HEK293 (cell line): ENCODE measurements at regions not wholly inside any gene's neighbourhood (a gene's known extent, or its start where the extent isn't known, plus 50 kb on each side); places are given as distances from the start of the nearest gene placed in this dataset.
"Not testable (repeated sequence)": the region's sequence is repeated elsewhere in the genome, so short reads cannot be mapped to it uniquely, and the experiment has no call there.

Experiments used
- CTCF ChIA-PET: fragments of 350-600 bp; formaldehyde crosslinking; extraction: SDS; loops from one replicate; lab custom pipeline; 2021; ENCODE audit warnings: antibody characterized with exemption; lab: Yijun Ruan, JAX
- POLR2A ChIA-PET: fragments of 300-600 bp; formaldehyde crosslinking; extraction: SDS; loops from one replicate; lab custom pipeline; 2020; ENCODE audit warnings: antibody characterized with exemption, inconsistent platforms; lab: Yijun Ruan, JAX
- H3K27ac ChIP-seq: fragments of 200-500 bp; sonication (Bioruptor generic); 2 replicates; pipeline ENCODE4 v1.5.1; 2014; ENCODE audit warnings: low read depth, low read length, control low read depth, inconsistent platforms; ENCODE audit errors: extremely low read depth
- H3K36me3 ChIP-seq, 2 experiments: fragments of 200-500 bp in 1 of 2; sonication (Bioruptor generic) in 1 of 2; 1 replicate in 1 of 2; 2 replicates in 1 of 2; pipeline ENCODE4 v1.5.1; 2014 to 2017; ENCODE audit warnings: inconsistent platforms in 2 of 2, low read length in 2 of 2; ENCODE audit not compliant: control insufficient read depth in 2 of 2, insufficient read depth in 1 of 2
- H3K4me1 ChIP-seq: fragments of 200-500 bp; sonication (Bioruptor generic); 2 replicates; pipeline ENCODE4 v1.5.1; 2014; ENCODE audit warnings: mild to moderate bottlenecking, low read length, inconsistent platforms; ENCODE audit not compliant: control insufficient read depth, insufficient read depth
- H3K4me3 ChIP-seq: 2 replicates; pipeline ENCODE4 v1.5.1; 2011; ENCODE audit warnings: low read depth, mild to moderate bottlenecking, control low read depth, low read length, moderate library complexity
- H3K9me3 ChIP-seq: fragments of 200-500 bp; sonication (Bioruptor generic); 2 replicates; pipeline ENCODE4 v1.5.1; 2014; ENCODE audit warnings: low read depth, low read length, inconsistent platforms; ENCODE audit not compliant: control insufficient read depth, insufficient read depth
- FEZF1 ChIP-seq: fragments of 450-650 bp; formaldehyde crosslinking; IDR thresholded peaks from 2 replicates; pipeline ENCODE4 v1.5.1; 2016; ENCODE audit warnings: missing biosample characterization, missing genetic modification characterization
- GFI1B ChIP-seq: fragments of 450-650 bp; formaldehyde crosslinking; IDR thresholded peaks from 2 replicates; pipeline ENCODE4 v1.5.1; 2016; ENCODE audit warnings: missing biosample characterization, missing genetic modification characterization
- HOXD13 ChIP-seq: sonication (generic); formaldehyde crosslinking; IDR thresholded peaks from 2 replicates; pipeline ENCODE4 v1.8.0; 2022; ENCODE audit warnings: missing genetic modification reagents, borderline replicate concordance
- KLF10 ChIP-seq: fragments of 450-650 bp; IDR thresholded peaks from 2 replicates; pipeline ENCODE4 v1.5.1; 2018; ENCODE audit warnings: missing biosample characterization, mild to moderate bottlenecking, missing genetic modification characterization
- YY1 ChIP-seq: fragments of 450-650 bp; formaldehyde crosslinking; IDR thresholded peaks from 2 replicates; pipeline ENCODE4 v1.5.1; 2018; ENCODE audit warnings: missing biosample characterization, missing genetic modification characterization
- ZBTB48 ChIP-seq: fragments of 450-650 bp; formaldehyde crosslinking; IDR thresholded peaks from 2 replicates; pipeline ENCODE4 v1.5.1; 2016; ENCODE audit warnings: missing biosample characterization, missing genetic modification characterization
- ZFP41 ChIP-seq: fragments of 450-650 bp; formaldehyde crosslinking; IDR thresholded peaks from 2 replicates; pipeline ENCODE4 v1.5.1; 2016; ENCODE audit warnings: missing biosample characterization, missing genetic modification characterization, borderline replicate concordance
- ZNF16 ChIP-seq: fragments of 450-650 bp; formaldehyde crosslinking; IDR thresholded peaks from 2 replicates; pipeline ENCODE4 v1.5.1; 2016; ENCODE audit warnings: low read depth, missing biosample characterization, missing genetic modification characterization
- ZNF221 ChIP-seq: fragments of 450-650 bp; formaldehyde crosslinking; IDR thresholded peaks from 2 replicates; pipeline ENCODE4 v1.5.1; 2017; ENCODE audit warnings: missing biosample characterization, missing genetic modification characterization, borderline replicate concordance
- ZNF324 ChIP-seq: fragments of 450-650 bp; formaldehyde crosslinking; IDR thresholded peaks from 2 replicates; pipeline ENCODE4 v1.5.1; 2016; ENCODE audit warnings: missing biosample characterization, missing genetic modification characterization
- ZNF416 ChIP-seq: fragments of 450-650 bp; formaldehyde crosslinking; IDR thresholded peaks from 2 replicates; pipeline ENCODE4 v1.5.1; 2016; ENCODE audit warnings: missing biosample characterization, missing genetic modification characterization
- ZNF549 ChIP-seq: fragments of 450-650 bp; IDR thresholded peaks from 2 replicates; pipeline ENCODE4 v1.5.1; 2018; ENCODE audit warnings: missing biosample characterization, missing genetic modification characterization, mild to moderate bottlenecking, inconsistent platforms, moderate library complexity
- ZNF555 ChIP-seq: fragments of 450-650 bp; formaldehyde crosslinking; conservative IDR thresholded peaks from 2 replicates; pipeline ENCODE4 v1.5.1; 2017; ENCODE audit warnings: missing biosample characterization, mild to moderate bottlenecking, missing genetic modification characterization, inconsistent platforms
- ZNF571 ChIP-seq: fragments of 450-650 bp; formaldehyde crosslinking; IDR thresholded peaks from 2 replicates; pipeline ENCODE4 v1.5.0; 2017; ENCODE audit warnings: missing biosample characterization, missing genetic modification characterization
- ZNF610 ChIP-seq: fragments of 450-650 bp; formaldehyde crosslinking; IDR thresholded peaks from 2 replicates; pipeline ENCODE4 v1.5.1; 2016; ENCODE audit warnings: missing biosample characterization, missing genetic modification characterization, borderline replicate concordance
- ZNF626 ChIP-seq: fragments of 450-650 bp; sonication (Bioruptor Pico); formaldehyde crosslinking; IDR thresholded peaks from 2 replicates; pipeline ENCODE4 v1.5.1; 2018; ENCODE audit warnings: missing biosample characterization, missing genetic modification characterization, inconsistent platforms
- ZNF654 ChIP-seq: fragments of 450-650 bp; formaldehyde crosslinking; IDR thresholded peaks from 2 replicates; pipeline ENCODE4 v1.5.1; 2016; ENCODE audit warnings: low read depth, missing biosample characterization, missing genetic modification characterization
- ZNF664 ChIP-seq: fragments of 450-650 bp; formaldehyde crosslinking; IDR thresholded peaks from 2 replicates; pipeline ENCODE4 v1.5.1; 2016; ENCODE audit warnings: missing biosample characterization, missing genetic modification characterization
- ZNF677 ChIP-seq: fragments of 450-650 bp; IDR thresholded peaks from 2 replicates; pipeline ENCODE4 v1.5.0; 2018; ENCODE audit warnings: missing biosample characterization, mild to moderate bottlenecking, missing genetic modification characterization, moderate library complexity
- ZNF704 ChIP-seq: fragments of 450-650 bp; formaldehyde crosslinking; IDR thresholded peaks from 2 replicates; pipeline ENCODE4 v1.5.1; 2016; ENCODE audit warnings: missing biosample characterization, missing genetic modification characterization
- ZNF837 ChIP-seq: fragments of 450-650 bp; formaldehyde crosslinking; IDR thresholded peaks from 2 replicates; pipeline ENCODE4 v1.5.1; 2016; ENCODE audit warnings: missing biosample characterization, missing genetic modification characterization
- ZSCAN30 ChIP-seq: fragments of 450-650 bp; IDR thresholded peaks from 2 replicates; pipeline ENCODE4 v1.5.1; 2018; ENCODE audit warnings: missing biosample characterization, mild to moderate bottlenecking, missing genetic modification characterization, moderate library complexity
- ZXDB ChIP-seq: fragments of 450-650 bp; formaldehyde crosslinking; IDR thresholded peaks from 2 replicates; pipeline ENCODE4 v1.5.1; 2016; ENCODE audit warnings: missing biosample characterization, missing genetic modification characterization

- TF ChIP-seq HOXD13 (CRISPR knock-in tag), result no peak
- TF ChIP-seq, all 188 proteins: peak for 0
Measured at GRCh38 chr4:103397541-103397940, 199.4 kb upstream of the CENPE start (continued).

- H3K36me3 ChIP-seq, CTCF ChIA-PET, H3K9me3 ChIP-seq, H3K4me3 ChIP-seq, POLR2A ChIA-PET, H3K27ac ChIP-seq, H3K4me1 ChIP-seq: not testable (repeated sequence)
Measured at GRCh38 chr4:103387508-103388011, 189.4 kb upstream of the CENPE start.

- POLR2A ChIA-PET, H3K9me3 ChIP-seq, H3K36me3 ChIP-seq, CTCF ChIA-PET, H3K4me1 ChIP-seq, H3K4me3 ChIP-seq, H3K27ac ChIP-seq: not testable (repeated sequence)
Measured at GRCh38 chr4:103385565-103385964, 187.4 kb upstream of the CENPE start.

- no peaks in the 10 kb centered on the region for H3K36me3 ChIP-seq
- H3K9me3 ChIP-seq, result no peaks in the 10 kb centered on the region
- POLR2A ChIA-PET, result interaction anchor here (0.6 kb wide), 1 partner anchor 546 kb away, joined by 4 read pairs; no protein-coding TSS in a partner anchor
- TF ChIP-seq ZNF837 (tag by site-specific recombination) (no peak), ZNF16 (tag by site-specific recombination) (no peak), ZSCAN30 (tag by site-specific recombination) (no peak), ZNF549 (tag by site-specific recombination) (no peak), ZNF571 (tag by site-specific recombination) (no peak), ZNF221 (no peak), ZNF654 (tag by site-specific recombination) (no peak), ZNF704 (tag by site-specific recombination) (no peak), ZNF416 (tag by site-specific recombination) (no peak), ZNF610 (no peak), ZNF626 (tag by site-specific recombination) (no peak), GFI1B (tag by site-specific recombination) (no peak), ZNF324 (tag by site-specific recombination) (no peak), ZNF555 (no peak)
- TF ChIP-seq, all 188 proteins: peak for 0
- no peak overlapping the region for H3K4me3 ChIP-seq
- CTCF ChIA-PET, result no interaction called here
- H3K27ac ChIP-seq, result no peak overlapping the region
- no peaks in the 10 kb centered on the region for H3K4me1 ChIP-seq
Measured at GRCh38 chr4:103375278-103375677, 177.1 kb upstream of the CENPE start.

- Histone ChIP-seq H3K4me1 (no peaks in the 10 kb centered on the region), H3K27ac (no peak overlapping the region), H3K36me3 (no peaks in the 10 kb centered on the region), H3K9me3 (no peaks in the 10 kb centered on the region), H3K4me3 (no peak overlapping the region)
- CTCF ChIA-PET, result no interaction called here
- POLR2A ChIA-PET, result no interaction called here
- TF ChIP-seq ZNF677 (tag by site-specific recombination), result no peak
- TF ChIP-seq ZNF664, result no peak
- no peak for TF ChIP-seq FEZF1 (tag by site-specific recombination)
- TF ChIP-seq ZBTB48 (tag by site-specific recombination), result no peak
- no peak for TF ChIP-seq KLF10 (tag by site-specific recombination)
- TF ChIP-seq ZNF549 (tag by site-specific recombination), result no peak
- no peak for TF ChIP-seq ZXDB (tag by site-specific recombination)
- TF ChIP-seq ZFP41 (tag by site-specific recombination), result no peak
- no peak for TF ChIP-seq YY1 (tag by site-specific recombination)
Measured at GRCh38 chr4:103374758-103375157, 176.6 kb upstream of the CENPE start.
